Body of pancreas (tissue), 4 donors: ENCODE measurements at regions not wholly inside any gene's neighbourhood (a gene's known extent, or its start where the extent isn't known, plus 50 kb on each side); places are given as distances from the start of the nearest gene placed in this dataset.

ENCODE experiments used
- POLR2A ChIP-seq, 3 donors: fragments of 450-650 bp; IDR thresholded peaks; one replicate each; pipeline ENCODE4 v1.6.1; 2016; ENCODE audit warnings: antibody characterized with exemption in 3 of 3, mild to moderate bottlenecking in 2 of 3
- TF ChIP-seq, protein P1 (sequence below), 7 experiments: fragments of 450-650 bp in 4 of 7; fragments of 200-600 bp in 3 of 7; sonication (generic) in 3 of 7; IDR thresholded peaks; one replicate each; pipeline ENCODE4 v1.5.1; 2016 to 2019; ENCODE audit warnings: antibody characterized with exemption in 7 of 7

DNA sequence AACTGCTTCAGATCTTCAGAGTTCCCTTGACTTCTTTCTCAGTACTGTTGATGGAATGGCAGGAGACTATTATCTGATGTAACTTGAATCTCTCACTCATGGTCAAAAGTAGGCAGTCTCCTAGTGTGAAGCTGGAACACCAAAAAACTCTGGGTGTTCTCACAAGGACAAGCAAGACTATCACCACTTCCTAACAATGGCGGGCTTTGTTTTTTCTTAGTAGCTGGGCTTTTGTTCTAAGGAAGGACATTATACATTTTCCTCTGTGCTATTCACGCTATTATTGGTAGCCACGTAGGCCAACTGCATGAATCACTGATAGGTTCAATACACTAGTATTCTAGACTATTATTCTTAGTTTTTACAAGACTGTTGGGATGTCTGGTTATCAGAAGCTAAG lies 67.7 kb upstream of the ATG10 start:
- TF ChIP-seq POLR2A (IDR thresholded peaks at IDR 0.05), result no peak
- TF ChIP-seq, protein P1, sequence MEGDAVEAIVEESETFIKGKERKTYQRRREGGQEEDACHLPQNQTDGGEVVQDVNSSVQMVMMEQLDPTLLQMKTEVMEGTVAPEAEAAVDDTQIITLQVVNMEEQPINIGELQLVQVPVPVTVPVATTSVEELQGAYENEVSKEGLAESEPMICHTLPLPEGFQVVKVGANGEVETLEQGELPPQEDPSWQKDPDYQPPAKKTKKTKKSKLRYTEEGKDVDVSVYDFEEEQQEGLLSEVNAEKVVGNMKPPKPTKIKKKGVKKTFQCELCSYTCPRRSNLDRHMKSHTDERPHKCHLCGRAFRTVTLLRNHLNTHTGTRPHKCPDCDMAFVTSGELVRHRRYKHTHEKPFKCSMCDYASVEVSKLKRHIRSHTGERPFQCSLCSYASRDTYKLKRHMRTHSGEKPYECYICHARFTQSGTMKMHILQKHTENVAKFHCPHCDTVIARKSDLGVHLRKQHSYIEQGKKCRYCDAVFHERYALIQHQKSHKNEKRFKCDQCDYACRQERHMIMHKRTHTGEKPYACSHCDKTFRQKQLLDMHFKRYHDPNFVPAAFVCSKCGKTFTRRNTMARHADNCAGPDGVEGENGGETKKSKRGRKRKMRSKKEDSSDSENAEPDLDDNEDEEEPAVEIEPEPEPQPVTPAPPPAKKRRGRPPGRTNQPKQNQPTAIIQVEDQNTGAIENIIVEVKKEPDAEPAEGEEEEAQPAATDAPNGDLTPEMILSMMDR (IDR thresholded peaks at IDR 0.05), result no peak
